C4-2B (cell line): ENCODE measurements at regions not wholly inside any gene's neighbourhood (a gene's known extent, or its start where the extent isn't known, plus 50 kb on each side); places are given as distances from the start of the nearest gene placed in this dataset.

Experiments used
- CTCF ChIP-seq: fragments of 450-650 bp; conservative IDR thresholded peaks from 2 replicates; pipeline ENCODE4 v1.5.1; 2017; ENCODE audit warnings: mild to moderate bottlenecking
- ZFX ChIP-seq: fragments of 450-650 bp; IDR thresholded peaks from 2 replicates; pipeline ENCODE4 v1.6.1; 2017

GRCh38 chr9:22898591-22898990 is 452.0 kb downstream of the DMRTA1 start:
- TF ChIP-seq CTCF, result no peak
- TF ChIP-seq ZFX, result no peak
